CD4-positive, alpha-beta T cell treated with Interleukin-2 at 100 ng/mL for 4 hours (primary cell): ENCODE measurements at regions not wholly inside any gene's neighbourhood (a gene's known extent, or its start where the extent isn't known, plus 50 kb on each side); places are given as distances from the start of the nearest gene placed in this dataset.
A peak's percentile ranks its signal among the peaks of the same experiment; 100 is the strongest.

Experiments
- DNase-seq: peaks from one replicate; pipeline ENCODE4 v3.0.0-alpha.2; 2020; ENCODE audit warnings: low spot score

DNA sequence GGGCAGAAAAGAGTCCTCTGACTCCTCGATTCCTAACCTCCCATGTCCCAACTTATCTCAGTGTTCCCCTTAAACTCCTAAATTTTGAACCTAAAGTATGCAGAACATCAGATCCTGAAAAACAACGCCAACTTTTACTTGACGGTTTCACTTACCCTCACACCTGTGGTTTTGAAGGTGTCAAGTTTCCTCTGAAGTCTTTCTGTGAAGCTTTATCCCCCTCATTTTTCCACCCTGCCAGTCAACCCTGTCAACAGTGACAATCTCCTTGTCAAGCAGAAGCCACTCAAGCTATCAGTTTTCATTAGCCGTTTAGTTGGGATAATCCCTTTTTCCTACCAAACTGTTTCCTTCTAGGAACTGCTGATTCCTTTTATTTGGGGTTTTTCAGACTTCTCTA lies 245.4 kb upstream of the PREP start:
- DNase-seq, result peak; percentile 27

DNA sequence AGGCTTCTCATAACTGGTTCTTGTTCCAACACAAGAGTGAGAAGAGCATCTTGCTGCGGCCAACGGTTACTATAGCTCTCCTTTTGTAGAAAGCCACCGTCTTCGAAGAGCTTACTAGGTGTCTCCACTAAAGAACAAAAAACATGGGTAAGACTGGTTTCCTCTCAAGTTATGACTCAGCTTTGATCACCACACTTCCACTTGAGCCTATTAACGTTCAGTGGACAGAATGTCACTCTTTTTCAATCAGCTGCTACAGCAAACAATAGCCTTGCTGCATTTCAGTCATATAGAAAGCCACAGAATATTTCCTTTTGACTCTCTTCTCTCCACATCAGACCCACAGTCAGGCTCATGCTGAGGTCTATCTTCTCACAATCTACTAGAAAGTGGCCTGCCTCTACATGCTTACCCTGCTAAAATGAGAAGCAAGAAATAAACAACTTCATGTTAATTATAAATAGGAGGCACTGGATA lies 243.5 kb upstream of the PREP start:
- DNase-seq, result peak; percentile 76

DNA sequence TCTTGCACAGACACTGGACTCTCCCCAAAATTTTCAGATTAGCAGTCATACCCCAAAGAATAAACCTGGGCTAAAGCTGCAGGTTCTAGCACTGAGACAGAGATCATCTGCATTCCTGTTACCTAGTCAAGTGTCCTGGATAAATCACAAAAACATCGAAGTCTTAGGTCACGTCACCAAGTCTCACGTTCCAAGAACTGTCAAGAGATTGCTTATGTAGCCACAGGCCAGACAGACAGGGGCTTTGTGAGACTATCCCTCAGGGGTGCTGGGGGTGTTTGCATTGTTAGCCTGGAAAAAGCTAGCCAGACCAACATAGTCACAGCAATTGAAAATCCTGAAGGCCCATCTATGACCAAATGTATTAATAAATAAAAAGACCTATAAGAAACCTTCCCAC lies 243.1 kb upstream of the PREP start:
- no peak for DNase-seq

DNA sequence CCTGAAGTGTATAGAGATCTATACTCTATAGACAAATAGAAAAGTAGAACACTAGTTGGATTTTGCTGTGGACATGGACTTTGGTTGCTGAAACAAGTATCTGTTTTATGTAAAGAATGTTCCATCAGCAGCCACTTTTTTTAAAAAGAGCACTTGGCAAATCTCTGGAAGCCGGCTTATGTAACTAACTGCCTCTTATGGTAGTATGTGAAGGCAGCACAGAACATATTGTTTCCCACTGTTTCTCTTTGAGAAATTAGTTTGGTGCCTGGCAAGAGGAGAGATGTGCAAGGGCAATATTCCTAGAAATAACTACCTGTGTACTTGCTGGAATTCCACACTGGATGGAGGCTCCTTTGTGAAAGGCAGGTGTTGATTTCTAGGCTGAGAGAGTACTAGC lies 242.3 kb upstream of the PREP start:
- DNase-seq, result no peak

DNA sequence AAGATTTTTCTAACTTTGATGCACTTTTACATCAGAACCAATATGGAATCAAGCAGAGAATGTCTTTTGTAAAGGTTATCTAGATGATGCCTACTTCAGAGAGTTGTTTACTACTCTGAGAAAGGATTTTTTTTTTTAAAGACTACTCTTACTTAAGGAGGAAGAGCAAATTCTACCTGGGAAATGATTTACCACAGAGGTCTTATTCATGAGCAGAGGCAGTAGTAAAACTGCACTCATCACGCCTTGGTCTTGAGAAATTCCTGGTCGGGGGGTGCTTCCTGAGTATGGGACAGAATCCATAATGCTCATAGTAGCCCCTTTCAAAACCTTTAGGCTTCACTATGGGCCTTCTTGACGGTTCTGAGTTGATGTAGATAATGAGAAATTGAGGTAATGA lies 241.8 kb upstream of the PREP start:
- DNase-seq, result no peak

DNA sequence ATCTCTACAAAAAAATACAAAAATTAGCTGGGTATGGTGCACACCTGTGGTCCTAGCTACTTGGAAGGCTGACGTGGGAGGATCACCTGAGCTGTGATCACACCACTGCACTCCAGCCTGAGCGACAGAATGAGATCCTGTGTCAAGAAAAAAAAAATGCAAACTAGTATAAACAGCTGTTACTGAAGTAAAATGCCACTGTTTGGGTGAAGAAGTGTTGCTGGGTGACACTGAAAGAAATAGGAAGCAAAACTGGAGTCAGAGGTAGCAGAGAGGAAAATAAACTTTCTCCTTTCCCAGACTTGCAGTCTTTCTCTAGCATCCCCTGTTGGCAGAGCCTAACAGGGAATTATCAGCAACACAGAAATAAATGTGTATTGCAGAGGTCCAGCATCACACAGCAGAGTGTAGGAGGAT lies 241.2 kb upstream of the PREP start:
- DNase-seq, result no peak

DNA sequence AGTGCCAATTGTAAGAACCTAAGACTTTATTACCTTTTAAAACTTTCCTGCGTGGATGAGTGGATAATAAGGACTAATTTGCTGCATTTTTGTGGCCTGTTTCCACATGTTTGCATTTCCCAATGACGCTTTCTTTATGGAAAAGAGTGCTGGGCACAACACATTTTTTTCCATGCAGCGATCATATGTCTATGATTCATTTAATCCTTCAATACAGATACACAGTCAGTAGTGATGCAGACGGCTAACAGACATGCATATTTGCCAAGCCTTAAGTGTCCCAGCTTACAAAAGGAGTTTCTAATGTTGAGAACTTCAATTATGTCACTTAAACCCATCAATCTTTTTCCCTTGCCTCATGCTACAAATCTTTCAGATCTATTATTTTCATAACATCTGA lies 239.8 kb upstream of the PREP start:
- no peak for DNase-seq

DNA sequence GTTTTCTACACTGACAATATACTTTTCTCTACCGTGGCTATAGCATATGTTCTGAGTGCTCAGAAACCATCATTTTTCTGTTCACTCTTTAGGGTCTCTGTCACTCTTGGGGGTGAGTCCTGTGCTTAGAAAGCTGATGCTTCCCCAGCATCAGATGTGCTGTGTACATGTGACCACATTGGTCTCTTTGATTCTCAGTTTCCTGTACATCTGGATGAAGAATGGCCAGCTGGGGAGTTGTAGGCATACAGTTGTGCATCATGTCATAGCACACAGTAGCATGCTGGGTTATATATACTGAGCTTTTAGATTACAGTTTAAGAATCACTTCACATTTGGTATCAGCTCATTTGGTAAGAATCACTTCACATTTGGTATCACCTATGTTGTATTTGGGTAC lies 238.6 kb upstream of the PREP start:
- no peak for DNase-seq

DNA sequence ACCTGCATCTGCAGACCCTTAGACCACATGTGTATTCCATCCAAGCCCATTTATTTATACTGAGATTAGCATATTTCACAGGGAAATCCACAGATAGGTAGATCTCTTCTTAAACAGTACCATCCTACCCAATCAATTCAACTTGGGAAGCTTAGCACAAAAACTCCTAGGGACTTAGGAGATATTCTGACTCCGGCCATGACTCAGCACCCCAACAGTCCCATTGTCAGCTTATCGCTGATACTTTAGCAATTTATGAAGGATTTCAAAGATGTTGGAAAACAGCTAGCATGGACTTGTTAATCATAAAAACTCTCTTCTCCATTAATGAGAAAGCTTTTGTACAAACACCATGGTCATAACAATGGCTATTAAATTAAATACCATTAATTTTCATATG lies 236.2 kb upstream of the PREP start:
- DNase-seq, result no peak

DNA sequence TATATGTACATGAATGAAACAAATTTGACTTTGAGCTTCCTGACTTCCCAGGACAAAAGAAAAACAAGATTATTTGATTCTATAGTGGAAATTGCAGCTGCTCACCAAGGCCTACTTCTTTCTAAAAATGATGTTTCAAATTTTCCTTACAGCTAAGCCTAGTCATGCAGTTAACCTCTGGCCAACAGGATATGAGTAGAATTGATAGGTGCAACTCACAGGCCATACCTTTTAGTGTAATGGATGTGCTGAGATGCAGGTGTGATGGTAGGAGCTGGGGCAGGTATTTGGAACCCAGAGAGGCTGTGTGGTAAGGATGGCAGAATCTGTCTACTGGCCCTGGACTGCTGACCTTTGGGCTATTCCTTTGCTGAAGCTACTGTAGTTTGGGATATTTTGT lies 230.9 kb upstream of the PREP start:
- no peak for DNase-seq

DNA sequence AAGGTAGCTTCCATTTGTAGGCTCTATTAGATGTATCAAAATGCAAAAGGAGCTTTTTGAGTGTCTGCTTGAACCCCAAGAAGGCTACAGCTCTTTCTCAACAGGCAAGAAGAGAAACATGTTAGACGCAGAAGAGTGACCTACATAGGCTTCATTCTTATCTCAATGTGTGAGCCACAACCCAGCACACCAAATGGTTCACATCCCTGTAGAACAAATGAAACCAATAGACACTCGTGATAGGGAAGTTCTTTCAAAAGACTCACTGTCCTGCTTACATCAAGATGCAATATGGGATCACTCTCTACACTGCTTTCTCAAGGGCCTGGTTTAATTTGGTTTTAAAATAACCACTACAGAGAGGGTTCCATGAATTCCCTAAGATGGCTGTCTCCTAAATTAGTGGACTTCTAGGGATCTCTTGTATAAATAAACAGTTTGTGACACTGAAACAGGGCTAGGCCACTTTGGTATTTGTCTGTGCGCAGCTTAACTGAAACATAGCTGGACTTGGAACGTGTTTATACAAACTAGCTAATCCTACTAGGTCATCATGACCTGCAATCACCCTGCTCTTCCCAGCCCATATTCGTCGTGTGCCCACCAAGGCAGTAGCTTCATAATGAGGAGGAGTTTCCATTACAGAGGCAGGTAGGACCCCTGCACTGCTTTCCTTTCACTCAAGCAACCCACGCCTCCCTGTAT lies 225.4 kb upstream of the PREP start:
- DNase-seq, result no peak

DNA sequence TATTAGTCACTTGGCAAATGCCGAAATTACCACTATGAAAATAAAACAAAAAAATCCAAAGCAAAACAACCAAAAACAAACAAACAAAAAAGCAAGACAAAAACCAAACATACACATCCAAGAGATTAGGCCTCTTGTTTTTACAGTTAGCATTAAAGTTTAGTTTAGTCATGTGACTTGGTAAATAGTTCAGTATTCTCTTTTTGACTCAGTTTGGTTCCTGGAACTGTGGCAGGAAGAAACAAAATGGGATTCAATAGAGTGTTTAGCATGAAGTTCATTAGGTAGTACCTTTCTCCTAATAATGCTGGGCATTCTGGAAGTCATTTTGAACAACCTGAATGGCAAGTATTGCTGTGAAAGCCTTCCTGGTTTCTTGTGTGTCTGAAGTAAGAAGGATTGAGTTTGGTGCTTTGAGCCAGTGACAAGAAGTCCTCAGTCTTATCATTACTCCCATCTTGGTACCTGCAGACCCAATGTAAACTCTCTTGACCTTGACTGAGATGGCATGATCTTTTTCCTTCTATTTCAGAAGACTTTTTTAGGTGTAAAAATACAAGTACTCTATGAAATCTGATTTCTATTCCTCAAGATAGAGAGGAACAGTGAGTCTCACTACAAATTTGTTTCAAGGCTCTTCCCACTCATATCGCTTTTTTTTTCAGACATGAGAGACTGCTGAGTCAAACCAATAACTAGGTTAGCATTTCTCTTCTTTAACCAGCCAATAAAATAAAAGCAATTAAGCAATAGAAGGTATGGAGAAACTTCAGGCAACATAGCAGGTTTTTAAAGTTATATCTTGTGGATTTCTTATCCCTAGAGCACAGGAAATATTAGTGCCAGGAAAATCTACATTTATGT lies 223.6 kb upstream of the PREP start:
- DNase-seq, result no peak

DNA sequence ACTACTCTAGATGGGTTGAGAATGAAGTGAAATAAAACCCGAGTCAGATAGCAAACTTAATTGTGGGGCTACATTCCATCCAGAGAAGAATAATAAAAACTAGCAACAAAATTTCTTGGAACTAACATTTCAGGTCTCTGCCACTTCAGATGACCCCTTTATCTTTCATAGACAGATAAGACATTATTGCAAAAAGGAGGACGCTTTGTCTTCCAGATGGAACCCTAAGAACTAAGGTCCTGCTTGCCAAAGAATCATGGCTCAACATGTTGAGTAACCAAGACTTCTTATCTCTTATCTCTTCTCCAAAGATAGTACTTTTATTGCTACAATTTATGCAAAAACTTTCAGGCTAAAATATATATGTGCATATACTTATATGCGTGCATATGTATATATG lies 221.1 kb upstream of the PREP start:
- DNase-seq, result no peak

DNA sequence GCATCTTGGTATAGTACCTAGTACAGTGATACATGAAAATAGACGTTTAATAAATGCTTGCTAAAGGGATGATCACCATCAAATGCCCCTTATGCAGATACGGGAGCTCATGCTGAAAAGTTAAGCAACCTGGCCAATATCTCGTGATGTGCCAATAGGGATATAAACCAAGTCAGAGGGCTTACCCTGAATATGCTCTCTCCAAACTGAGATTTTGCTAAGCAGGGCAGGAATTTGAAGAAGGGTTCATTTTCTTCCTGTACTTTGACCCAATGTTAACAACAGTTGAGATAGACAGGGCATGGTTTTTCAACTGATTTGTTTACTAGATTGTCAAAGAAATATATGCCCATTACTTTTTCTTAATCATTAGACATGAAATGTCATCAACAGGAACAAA lies 219.3 kb upstream of the PREP start:
- DNase-seq, result no peak

DNA sequence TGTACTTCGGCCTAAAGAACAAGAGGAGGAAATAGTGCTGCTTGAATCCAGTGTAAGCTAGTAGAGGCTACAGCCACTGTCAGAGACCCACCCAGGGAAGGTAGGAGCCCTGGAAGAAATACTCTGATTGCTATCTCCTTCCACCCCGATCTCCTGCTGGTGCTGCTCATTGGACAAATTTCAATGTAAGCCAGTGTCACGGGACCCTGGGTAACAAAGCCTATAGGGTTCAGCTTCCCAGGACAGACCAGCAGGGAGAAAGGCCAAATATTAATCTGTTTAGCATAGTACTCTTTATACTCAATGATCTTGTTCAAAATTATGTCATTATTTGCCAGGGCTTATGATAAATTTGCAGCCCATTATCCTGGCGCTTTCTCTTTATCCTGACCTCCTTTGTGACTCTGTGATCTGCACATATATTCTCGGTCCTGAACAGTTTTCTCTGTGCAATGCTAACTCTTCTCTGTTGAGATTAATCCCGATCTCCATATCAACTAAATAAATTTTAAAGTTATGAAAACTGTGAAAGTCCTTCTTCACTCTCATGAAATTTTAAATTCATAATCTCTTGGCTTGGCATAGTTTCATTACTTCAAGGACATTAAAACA lies 218.8 kb upstream of the PREP start:
- no peak for DNase-seq

DNA sequence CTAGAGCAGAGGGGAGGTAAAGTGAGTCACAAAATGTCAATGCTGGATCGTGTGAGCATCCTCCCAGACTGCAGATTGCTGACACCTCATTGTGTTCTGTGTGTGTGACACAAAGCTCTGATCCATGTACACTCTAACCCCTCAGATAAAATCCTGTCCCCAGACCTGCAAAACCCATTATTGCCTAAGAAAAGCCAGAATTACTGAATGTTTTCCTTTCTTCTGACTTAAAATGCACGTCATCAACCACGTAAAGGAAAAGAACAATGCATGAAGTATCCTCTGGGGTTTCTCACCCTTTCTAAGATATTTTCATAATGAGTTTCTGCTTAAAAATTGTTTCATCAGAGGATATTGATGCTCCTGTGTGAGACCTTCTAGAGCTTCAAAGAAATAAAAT lies 218.0 kb upstream of the PREP start:
- no peak for DNase-seq

DNA sequence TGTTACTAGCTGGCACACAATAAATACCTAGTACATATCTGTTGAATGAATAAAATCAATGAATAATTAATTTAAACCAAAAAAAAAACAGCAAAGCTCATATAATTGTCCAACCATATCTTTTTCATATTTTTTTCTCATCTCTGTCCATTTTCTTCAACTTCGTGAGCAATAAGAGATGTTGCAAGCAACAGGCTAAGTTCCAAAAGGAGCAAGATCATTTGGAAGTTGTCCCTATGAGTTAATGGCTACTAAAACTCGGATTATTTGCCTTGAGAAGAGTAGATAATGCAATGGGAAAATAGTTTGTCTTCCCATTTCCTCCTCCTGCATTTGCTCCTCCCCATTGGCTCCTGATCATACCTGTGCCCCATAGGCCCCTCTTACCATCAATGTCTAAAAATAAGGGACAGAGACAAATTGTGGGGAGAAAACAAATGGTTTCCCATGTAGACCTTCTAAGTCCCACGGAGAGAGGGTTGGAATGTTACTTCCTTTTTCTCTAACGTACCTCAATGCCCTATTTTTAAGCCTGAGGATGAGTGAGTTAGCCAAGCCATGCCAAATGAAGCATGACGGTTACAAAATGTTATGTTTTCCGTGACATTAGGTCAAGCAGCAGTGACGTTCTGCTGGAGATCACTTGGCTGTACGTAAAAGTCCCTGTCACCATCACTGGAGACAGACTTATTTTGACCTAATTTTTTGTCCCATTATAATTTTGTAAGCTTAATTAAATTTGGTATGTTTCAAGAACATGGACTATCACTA lies 217.3 kb upstream of the PREP start:
- DNase-seq, result no peak

DNA sequence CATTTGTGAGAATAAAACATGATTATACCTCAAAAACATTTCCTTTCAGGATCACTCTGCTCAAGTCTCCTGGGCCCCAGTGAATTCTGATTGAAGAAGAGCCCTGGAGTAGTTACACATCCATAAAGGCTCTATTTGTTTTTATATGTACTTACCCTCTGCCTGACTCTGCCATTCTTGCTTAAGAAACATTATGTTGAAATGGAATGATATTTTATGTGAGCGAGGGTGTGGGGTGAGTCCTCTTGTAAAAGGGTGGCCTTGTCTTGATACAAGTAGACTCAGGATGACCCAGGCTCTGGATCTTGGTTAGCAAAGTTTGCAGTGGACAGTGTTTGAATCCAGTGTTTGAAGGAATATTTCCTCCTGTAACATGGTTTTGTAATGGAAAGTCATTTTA lies 215.4 kb upstream of the PREP start:
- no peak for DNase-seq

DNA sequence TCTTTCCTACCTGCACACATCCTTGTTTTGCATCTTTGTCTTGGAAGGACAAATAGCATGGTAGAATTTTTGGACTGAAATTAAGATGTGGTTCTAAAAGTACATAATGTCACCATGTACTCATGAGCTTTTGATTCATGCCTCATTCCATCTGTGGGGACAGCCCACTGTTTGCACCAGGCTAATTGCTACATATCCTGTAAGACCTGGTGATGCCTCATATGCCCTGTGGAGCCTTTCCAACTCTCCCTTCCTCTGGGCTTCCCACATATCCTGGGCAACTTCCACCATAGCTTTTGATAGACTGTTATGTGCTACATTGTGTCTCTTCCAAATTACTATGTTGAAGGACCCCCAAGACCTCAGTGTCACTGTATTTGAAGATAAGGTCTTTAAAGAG lies 213.6 kb upstream of the PREP start:
- no peak for DNase-seq

DNA sequence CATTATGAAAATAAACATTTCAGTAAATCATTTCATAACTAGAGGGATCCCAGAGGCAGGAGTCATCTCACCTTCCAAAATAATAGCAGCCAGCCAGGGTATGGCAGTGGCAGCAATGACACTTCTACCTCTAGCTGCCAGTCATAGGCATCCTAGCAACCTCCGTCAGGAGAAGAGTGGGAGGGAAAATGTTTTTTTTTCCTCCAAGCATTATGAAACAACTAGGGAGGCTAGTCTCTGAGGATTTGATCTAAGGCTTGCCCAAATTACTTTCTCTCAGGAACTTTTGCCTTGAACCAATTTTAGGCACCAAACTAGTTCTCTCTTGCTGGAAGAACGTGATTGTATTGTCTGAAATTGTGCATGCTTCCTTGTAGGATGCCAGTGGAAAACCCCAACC lies 208.7 kb upstream of the PREP start:
- no peak for DNase-seq

DNA sequence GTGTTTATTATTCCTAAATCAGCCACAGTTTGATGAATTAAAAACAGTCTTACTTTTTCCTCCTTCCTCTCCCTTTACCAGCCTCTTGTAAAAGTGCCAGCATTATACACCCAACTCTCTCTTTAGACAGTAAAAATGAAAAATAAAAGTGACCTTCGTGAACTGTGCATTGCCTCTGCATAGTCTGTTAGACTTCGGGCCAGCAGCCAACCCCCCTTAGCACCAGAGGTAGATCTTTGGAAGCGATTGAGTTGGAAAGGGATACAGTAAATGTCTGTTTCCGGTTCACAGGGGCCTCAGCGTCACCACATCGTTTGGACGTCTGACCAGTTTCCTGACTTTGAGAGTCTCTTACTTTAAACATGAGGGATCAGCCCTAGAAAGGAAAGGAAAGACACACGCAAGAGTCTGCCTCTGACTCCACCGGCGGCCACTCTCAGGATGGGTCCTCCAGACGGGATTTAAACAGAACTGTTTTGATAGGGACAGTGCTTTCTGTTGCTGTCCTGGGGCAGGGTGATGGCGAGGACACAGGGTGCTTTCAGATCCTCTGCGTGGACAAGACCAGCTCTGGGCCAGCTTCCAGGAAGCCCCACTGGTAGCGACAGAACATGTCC lies 206.6 kb upstream of the PREP start:
- no peak for DNase-seq
